Trophoblast cell (in vitro differentiated cells and primary cell): ENCODE measurements at regions not wholly inside any gene's neighbourhood (a gene's known extent, or its start where the extent isn't known, plus 50 kb on each side); places are given as distances from the start of the nearest gene placed in this dataset.
"Not testable (repeated sequence)": the region's sequence is repeated elsewhere in the genome, so short reads cannot be mapped to it uniquely, and the experiment has no call there.

ENCODE experiments used
- DNase-seq, 2 donors: peaks; one replicate each; pipeline ENCODE4 v3.0.0-alpha.2; 2016
- H2AFZ ChIP-seq: 2 replicates; pipeline ENCODE4 v1.6.1; 2013; ENCODE audit warnings: low read length, moderate library complexity, mild to moderate bottlenecking; ENCODE audit not compliant: insufficient read depth, poor library complexity
- H2AK5ac ChIP-seq: 2 replicates; pipeline ENCODE4 v1.6.1; 2013; ENCODE audit warnings: mild to moderate bottlenecking, low read length
- H2BK120ac ChIP-seq: 2 replicates; pipeline ENCODE4 v1.6.1; 2013; ENCODE audit warnings: low read length, mild to moderate bottlenecking, moderate library complexity; ENCODE audit not compliant: insufficient read depth, poor library complexity
- H2BK12ac ChIP-seq: 2 replicates; pipeline ENCODE4 v1.6.1; 2013; ENCODE audit warnings: mild to moderate bottlenecking, low read length, moderate library complexity
- H2BK5ac ChIP-seq: 2 replicates; pipeline ENCODE4 v1.6.1; 2013; ENCODE audit warnings: low read length, low read depth, moderate library complexity, mild to moderate bottlenecking; ENCODE audit not compliant: poor library complexity
- H3K14ac ChIP-seq: 2 replicates; pipeline ENCODE4 v1.6.1; 2013; ENCODE audit warnings: mild to moderate bottlenecking, low read length
- H3K18ac ChIP-seq: 2 replicates; pipeline ENCODE4 v1.6.1; 2013; ENCODE audit warnings: mild to moderate bottlenecking, low read length
- H3K23ac ChIP-seq: 2 replicates; pipeline ENCODE4 v1.6.1; 2013; ENCODE audit warnings: low read length
- H3K27ac ChIP-seq: 2 replicates; pipeline ENCODE4 v1.5.1; 2013; ENCODE audit warnings: low read depth, mild to moderate bottlenecking, inconsistent platforms, low read length, moderate library complexity
- H3K27me3 ChIP-seq: 2 replicates; pipeline ENCODE4 v1.6.1; 2013; ENCODE audit warnings: inconsistent platforms, mild to moderate bottlenecking, low read length, moderate library complexity; ENCODE audit not compliant: insufficient read depth
- H3K36me3 ChIP-seq, 2 experiments: 1 replicate in 1 of 2; 2 replicates in 1 of 2; pipeline ENCODE4 v1.6.1; 2013; ENCODE audit warnings: low read length in 2 of 2, mild to moderate bottlenecking in 2 of 2, moderate library complexity in 1 of 2; ENCODE audit not compliant: insufficient read depth in 2 of 2, control insufficient read depth in 1 of 2
- H3K4ac ChIP-seq: 2 replicates; pipeline ENCODE4 v1.6.1; 2013; ENCODE audit warnings: low read depth, mild to moderate bottlenecking, low read length, moderate library complexity
- H3K4me1 ChIP-seq, 2 experiments: 1 replicate in 1 of 2; 2 replicates in 1 of 2; pipeline ENCODE4 v1.6.1; 2013; ENCODE audit warnings: low read length in 2 of 2, mild to moderate bottlenecking in 2 of 2, moderate library complexity in 1 of 2; ENCODE audit not compliant: insufficient read depth in 2 of 2, control insufficient read depth in 1 of 2
- H3K4me2 ChIP-seq: 2 replicates; pipeline ENCODE4 v1.6.1; 2013; ENCODE audit warnings: inconsistent platforms, mild to moderate bottlenecking, low read length, moderate library complexity
- H3K4me3 ChIP-seq: 2 replicates; pipeline ENCODE4 v1.5.1; 2013; ENCODE audit warnings: mild to moderate bottlenecking, low read depth, low read length, inconsistent platforms
- H3K79me1 ChIP-seq: one replicate; pipeline ENCODE4 v1.6.1; 2013; ENCODE audit warnings: low read length
- H3K79me2 ChIP-seq: 2 replicates; pipeline ENCODE4 v1.6.1; 2013; ENCODE audit warnings: low read length, mild to moderate bottlenecking; ENCODE audit not compliant: control insufficient read depth, insufficient read depth, poor library complexity
- H3K9ac ChIP-seq: 2 replicates; pipeline ENCODE4 v1.6.1; 2013; ENCODE audit warnings: mild to moderate bottlenecking, low read length
- H3K9me3 ChIP-seq: 2 replicates; pipeline ENCODE4 v1.6.1; 2013; ENCODE audit warnings: low read depth, mild to moderate bottlenecking, control low read depth, inconsistent platforms, low read length; ENCODE audit not compliant: insufficient read depth
- H4K12ac ChIP-seq: 2 replicates; pipeline ENCODE4 v1.6.1; 2013; ENCODE audit warnings: low read depth, mild to moderate bottlenecking, low read length, moderate library complexity
- H4K8ac ChIP-seq: 2 replicates; pipeline ENCODE4 v1.6.1; 2013; ENCODE audit warnings: low read depth, mild to moderate bottlenecking, low read length, moderate library complexity
- H4K91ac ChIP-seq: one replicate; pipeline ENCODE4 v1.6.1; 2013; ENCODE audit warnings: low read depth, mild to moderate bottlenecking, low read length, moderate library complexity
- WGBS: extraction: QIAGEN DNeasy Blood & Tissue Kit; methylation state at CpG from one replicate; pipeline ENCODE4 v1.1.7; 2013; ENCODE audit warnings: missing lambda C conversion rate; ENCODE audit not compliant: insufficient read length, insufficient coverage; ENCODE audit errors: extremely low coverage; 5-methylcytosine and 5-hydroxymethylcytosine counted together

DNA sequence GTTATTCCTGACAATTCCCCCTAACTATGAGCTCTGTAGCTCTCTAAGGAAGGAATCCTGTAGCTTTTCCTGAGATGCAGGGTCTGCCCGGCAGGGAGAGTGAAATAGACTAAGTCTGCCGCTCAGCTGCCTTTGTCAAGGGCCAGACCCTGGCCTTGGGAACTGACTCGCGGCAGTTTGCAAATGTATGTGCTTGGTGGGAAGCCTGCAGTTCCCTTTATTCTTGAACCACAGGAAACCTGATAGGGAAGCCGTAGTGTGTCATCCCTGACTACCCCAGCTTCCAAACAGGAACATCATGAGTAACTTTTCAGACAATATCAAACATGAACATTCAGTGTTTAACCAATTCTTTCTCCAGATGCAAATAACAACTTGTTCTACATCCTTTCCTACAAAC lies 78.7 kb upstream of the IFNGR1 start:
- Histone ChIP-seq H2BK12ac (no peak overlapping the region), H3K4me1 (peaks cover 0 to 4% of the 10 kb centered on the region in 2 experiments), H3K14ac (no peak overlapping the region), H4K91ac (no peak overlapping the region), H3K9ac (no peak overlapping the region), H3K27ac (no peak overlapping the region), H2BK5ac (no peak overlapping the region), H4K8ac (no peak overlapping the region), H4K12ac (no peak overlapping the region), H3K18ac (no peak overlapping the region), H3K79me1 (no peaks in the 10 kb centered on the region), H3K4me2 (no peak overlapping the region), H3K9me3 (no peaks in the 10 kb centered on the region), H2AFZ (no peak overlapping the region), H3K36me3 (no peaks in the 10 kb centered on the region), H2AK5ac (no peak overlapping the region), H2BK120ac (no peak overlapping the region), H3K4me3 (no peak overlapping the region), H3K27me3 (no peaks in the 10 kb centered on the region), H3K23ac (no peak overlapping the region), H3K4ac (no peak overlapping the region), H3K79me2 (no peaks in the 10 kb centered on the region)
- WGBS: no CpG with 5 or more reads among the region's 5 CpGs
- DNase-seq: peak in 1 of 2 donors; percentile 19

DNA sequence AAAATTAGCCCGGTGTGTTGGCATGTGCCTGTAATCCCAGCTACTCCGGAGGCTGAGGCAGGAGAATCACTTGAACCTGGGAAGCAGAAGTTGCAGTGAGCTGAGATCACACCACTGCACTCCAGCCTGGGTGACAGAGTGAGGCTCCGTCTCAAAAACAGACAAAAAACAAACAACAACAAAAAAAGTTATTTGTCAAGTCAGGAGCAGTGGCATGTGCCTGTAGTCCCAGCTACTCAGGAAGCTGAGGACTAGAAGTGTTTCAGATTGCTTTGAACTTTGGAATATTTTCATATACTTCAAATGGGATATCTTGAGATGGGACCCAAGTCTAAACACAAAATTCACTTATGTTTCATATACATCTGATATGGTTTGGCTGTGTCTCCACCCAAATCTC lies 73.1 kb upstream of the IFNGR1 start:
- not testable (repeated sequence) for H2AK5ac ChIP-seq, H2AFZ ChIP-seq, H3K4me2 ChIP-seq, H3K9ac ChIP-seq, H3K79me2 ChIP-seq, H3K4me1 ChIP-seq, H3K36me3 ChIP-seq, H3K18ac ChIP-seq, H4K91ac ChIP-seq, H4K8ac ChIP-seq, H3K23ac ChIP-seq, H2BK5ac ChIP-seq, H2BK12ac ChIP-seq, H3K9me3 ChIP-seq, H3K4me3 ChIP-seq, H3K14ac ChIP-seq, H3K4ac ChIP-seq, H3K27me3 ChIP-seq, H3K27ac ChIP-seq, H2BK120ac ChIP-seq, H4K12ac ChIP-seq, DNase-seq, H3K79me1 ChIP-seq
- WGBS: no CpG with 5 or more reads among the region's 3 CpGs

DNA sequence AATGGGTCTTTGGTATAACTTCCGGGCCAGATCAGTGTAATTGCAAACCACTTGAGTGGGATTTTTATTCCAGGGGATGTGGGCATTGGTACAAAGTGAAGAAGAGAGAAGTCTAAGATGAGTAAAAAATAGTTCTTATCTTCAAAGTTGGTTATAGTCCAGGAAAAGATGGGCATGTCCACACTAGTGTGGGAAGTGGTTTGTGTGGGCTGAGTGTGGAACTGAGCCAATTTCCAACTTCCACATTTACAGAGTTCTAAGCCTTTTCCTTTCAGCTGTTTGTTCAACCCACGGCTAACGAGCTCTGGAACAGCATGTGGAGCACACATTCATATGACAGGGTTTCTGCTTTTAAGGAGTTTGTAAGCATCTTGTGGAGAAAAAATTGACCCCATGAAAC lies 72.3 kb upstream of the IFNGR1 start:
- H2AK5ac ChIP-seq: no peak overlapping the region
- H3K9ac ChIP-seq: no peak overlapping the region
- DNase-seq: peak in 1 of 2 donors; percentile 28
- H3K14ac ChIP-seq: no peak overlapping the region
- H3K4ac ChIP-seq: no peak overlapping the region
- H3K36me3 ChIP-seq: no peaks in the 10 kb centered on the region
- H3K18ac ChIP-seq: no peak overlapping the region
- no CpG with 5 or more reads among the region's 3 CpGs for whole genome bisulfite sequencing
- no peak overlapping the region for H3K4me2 ChIP-seq
- H3K27me3 ChIP-seq: no peaks in the 10 kb centered on the region
- no peak overlapping the region for H2BK5ac ChIP-seq
- H3K4me1 ChIP-seq: no peaks in the 10 kb centered on the region
- H4K91ac ChIP-seq: no peak overlapping the region
- H3K4me3 ChIP-seq: no peak overlapping the region
- H4K8ac ChIP-seq: no peak overlapping the region
- H3K9me3 ChIP-seq: no peaks in the 10 kb centered on the region
- H3K23ac ChIP-seq: no peak overlapping the region
- H3K79me2 ChIP-seq: no peaks in the 10 kb centered on the region
- H2AFZ ChIP-seq: no peak overlapping the region
- no peak overlapping the region for H2BK120ac ChIP-seq
- no peak overlapping the region for H2BK12ac ChIP-seq
- no peak overlapping the region for H4K12ac ChIP-seq
- H3K27ac ChIP-seq: no peak overlapping the region
- H3K79me1 ChIP-seq: no peaks in the 10 kb centered on the region

DNA sequence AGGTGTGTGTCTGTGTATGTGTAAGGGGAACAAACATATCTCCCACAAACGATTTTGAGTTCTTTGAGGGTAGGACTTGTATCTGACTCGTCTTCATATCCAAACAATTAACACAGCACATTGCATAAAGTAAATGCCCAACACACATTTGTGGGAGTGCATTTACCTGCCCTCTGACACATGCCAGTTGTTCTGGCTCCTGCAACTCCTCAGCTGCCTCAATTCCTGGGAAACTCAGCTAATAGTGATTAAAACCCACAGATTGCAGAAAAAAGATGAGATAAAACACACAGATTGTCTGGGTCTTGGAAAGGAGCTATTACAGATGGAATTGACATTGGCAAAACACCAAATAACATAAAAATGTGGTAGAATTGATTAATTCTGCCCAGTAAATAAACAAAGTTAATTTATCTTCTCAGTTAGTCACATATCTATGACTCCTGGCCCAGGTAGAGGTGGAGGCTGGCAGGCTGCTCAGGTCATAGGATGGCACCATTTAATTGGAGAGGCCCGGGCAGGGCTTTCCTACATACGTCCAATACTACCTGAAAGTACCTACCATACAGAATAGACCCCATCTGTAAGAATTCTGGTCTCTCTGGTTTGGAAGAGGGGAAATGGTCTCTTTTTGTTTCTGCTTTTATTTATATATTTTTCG lies 71.5 kb upstream of the IFNGR1 start:
- no peaks in the 10 kb centered on the region for H3K4me1 ChIP-seq
- DNase-seq: no peak
- no peaks in the 10 kb centered on the region for H3K27me3 ChIP-seq
- no peaks in the 10 kb centered on the region for H3K36me3 ChIP-seq
- no peaks in the 10 kb centered on the region for H3K79me1 ChIP-seq
- no peak overlapping the region for H2BK12ac ChIP-seq
- no peak overlapping the region for H3K4ac ChIP-seq
- H4K8ac ChIP-seq: no peak overlapping the region
- no peak overlapping the region for H2AFZ ChIP-seq
- no peak overlapping the region for H3K18ac ChIP-seq
- no peak overlapping the region for H3K4me2 ChIP-seq
- no peak overlapping the region for H3K14ac ChIP-seq
- no peak overlapping the region for H3K4me3 ChIP-seq
- no peak overlapping the region for H2BK120ac ChIP-seq
- H4K91ac ChIP-seq: no peak overlapping the region
- H3K23ac ChIP-seq: no peak overlapping the region
- no peak overlapping the region for H2BK5ac ChIP-seq
- H2AK5ac ChIP-seq: no peak overlapping the region
- no peak overlapping the region for H3K9ac ChIP-seq
- H3K9me3 ChIP-seq: no peaks in the 10 kb centered on the region
- no peak overlapping the region for H3K27ac ChIP-seq
- H4K12ac ChIP-seq: no peak overlapping the region
- no peaks in the 10 kb centered on the region for H3K79me2 ChIP-seq
- no CpG with 5 or more reads among the region's 5 CpGs for WGBS
